ENCODE measurements at regions not wholly inside any gene's neighbourhood (a gene's known extent, or its start where the extent isn't known, plus 50 kb on each side); places are given as distances from the start of the nearest gene placed in this dataset.
"Not testable (repeated sequence)": the region's sequence is repeated elsewhere in the genome, so short reads cannot be mapped to it uniquely, and the experiment has no call there.

DNA sequence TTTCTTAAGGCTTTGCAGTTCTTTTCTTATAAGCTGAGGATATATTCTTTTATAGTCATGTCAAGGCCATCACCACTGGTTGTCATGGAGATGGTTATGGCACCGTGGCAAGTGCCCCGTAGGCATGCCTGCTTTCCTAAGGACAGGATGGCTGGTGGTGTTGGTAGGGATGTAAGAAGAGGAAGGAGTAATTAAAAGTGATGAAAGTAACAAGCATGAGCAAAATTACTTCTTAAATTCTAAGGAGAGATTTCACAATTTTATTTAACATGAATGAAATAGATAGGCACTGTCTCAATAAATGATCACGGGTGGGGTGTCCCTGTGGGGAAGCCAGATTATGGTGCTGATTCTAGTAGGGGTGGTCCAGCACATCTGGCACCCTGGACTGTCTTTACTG, 290.2 kb upstream of the KLF4 start:
- no peak overlapping the region for H3K4me2 ChIP-seq (ENCODE audit: low read length)
- H3K27me3 ChIP-seq (ENCODE audit: insufficient read depth, low read length): no peaks in the 10 kb centered on the region
- Mint-ChIP-seq H3K9me3 (ENCODE audit: unreplicated experiment) (no peaks in the 10 kb centered on the region), H3K4me3 (ENCODE audit: unreplicated experiment) (no peak overlapping the region), H3K27ac (ENCODE audit: unreplicated experiment) (no peak overlapping the region), H3K4me1 (ENCODE audit: low read depth, unreplicated experiment) (peaks cover 7% of the 10 kb centered on the region), H3K27me3 (ENCODE audit: low read depth, unreplicated experiment) (no peaks in the 10 kb centered on the region), H3K36me3 (ENCODE audit: low read depth, unreplicated experiment) (no peaks in the 10 kb centered on the region)
- DNase-seq (ENCODE audit: low read depth) (no peak), FAIRE-seq (no peak)
- no peak overlapping the region for H3K4me3 ChIP-seq (ENCODE audit: insufficient read depth, low read depth, low read length)
- H3K36me3 ChIP-seq (ENCODE audit: insufficient read depth, low read length): no peaks in the 10 kb centered on the region
- no peak for TF ChIP-seq EZH2 (IDR thresholded peaks at IDR 0.05; ENCODE audit: insufficient read depth, low read length)
- TF ChIP-seq, protein P1, sequence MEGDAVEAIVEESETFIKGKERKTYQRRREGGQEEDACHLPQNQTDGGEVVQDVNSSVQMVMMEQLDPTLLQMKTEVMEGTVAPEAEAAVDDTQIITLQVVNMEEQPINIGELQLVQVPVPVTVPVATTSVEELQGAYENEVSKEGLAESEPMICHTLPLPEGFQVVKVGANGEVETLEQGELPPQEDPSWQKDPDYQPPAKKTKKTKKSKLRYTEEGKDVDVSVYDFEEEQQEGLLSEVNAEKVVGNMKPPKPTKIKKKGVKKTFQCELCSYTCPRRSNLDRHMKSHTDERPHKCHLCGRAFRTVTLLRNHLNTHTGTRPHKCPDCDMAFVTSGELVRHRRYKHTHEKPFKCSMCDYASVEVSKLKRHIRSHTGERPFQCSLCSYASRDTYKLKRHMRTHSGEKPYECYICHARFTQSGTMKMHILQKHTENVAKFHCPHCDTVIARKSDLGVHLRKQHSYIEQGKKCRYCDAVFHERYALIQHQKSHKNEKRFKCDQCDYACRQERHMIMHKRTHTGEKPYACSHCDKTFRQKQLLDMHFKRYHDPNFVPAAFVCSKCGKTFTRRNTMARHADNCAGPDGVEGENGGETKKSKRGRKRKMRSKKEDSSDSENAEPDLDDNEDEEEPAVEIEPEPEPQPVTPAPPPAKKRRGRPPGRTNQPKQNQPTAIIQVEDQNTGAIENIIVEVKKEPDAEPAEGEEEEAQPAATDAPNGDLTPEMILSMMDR (IDR thresholded peaks at IDR 0.05; ENCODE audit: insufficient read depth, low read depth, low read length): no peak
- no peaks in the 10 kb centered on the region for H3K4me1 ChIP-seq (ENCODE audit: insufficient read depth, low read length)
- no peaks in the 10 kb centered on the region for H3K9me3 ChIP-seq (ENCODE audit: insufficient read depth, low read depth, low read length)
- H3K79me2 ChIP-seq (ENCODE audit: insufficient read depth, low read length): no peaks in the 10 kb centered on the region
- H2AFZ ChIP-seq (ENCODE audit: low read depth, low read length): no peak overlapping the region
- no peaks in the 10 kb centered on the region for H4K20me1 ChIP-seq (ENCODE audit: insufficient read depth, low read length)
- H3K9ac ChIP-seq (ENCODE audit: low read length): no peak overlapping the region
- H3K27ac ChIP-seq (ENCODE audit: low read depth, low read length): no peak overlapping the region

DNA sequence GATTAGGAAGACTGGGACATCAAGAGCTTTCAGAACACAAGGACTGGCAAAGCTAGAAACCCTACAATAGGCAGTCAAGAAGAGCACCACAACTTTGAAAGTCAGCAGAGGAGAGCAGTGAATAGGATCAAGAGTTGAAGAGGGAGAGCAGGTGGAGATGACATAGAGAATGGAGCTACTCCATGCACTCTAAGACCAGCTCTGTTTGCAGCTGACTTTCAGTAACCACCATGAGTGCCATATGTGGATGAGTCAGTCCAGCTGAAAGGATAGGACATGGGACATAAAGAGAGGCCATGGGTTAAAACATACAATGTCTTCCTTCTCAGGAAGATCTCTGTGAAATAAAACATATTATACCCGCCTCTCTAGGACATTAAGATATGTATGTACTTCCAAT, 289.1 kb upstream of the KLF4 start:
- H2AFZ ChIP-seq (ENCODE audit: low read depth, low read length): no peak overlapping the region
- DNase-seq (ENCODE audit: low read depth) (no peak), FAIRE-seq (no peak)
- H3K36me3 ChIP-seq (ENCODE audit: insufficient read depth, low read length): no peaks in the 10 kb centered on the region
- no peak overlapping the region for H3K4me3 ChIP-seq (ENCODE audit: insufficient read depth, low read depth, low read length)
- no peaks in the 10 kb centered on the region for H3K36me3 Mint-ChIP-seq (ENCODE audit: low read depth, unreplicated experiment)
- no peaks in the 10 kb centered on the region for H3K27me3 Mint-ChIP-seq (ENCODE audit: low read depth, unreplicated experiment)
- H3K4me1 ChIP-seq (ENCODE audit: insufficient read depth, low read length): no peaks in the 10 kb centered on the region
- H4K20me1 ChIP-seq (ENCODE audit: insufficient read depth, low read length): no peaks in the 10 kb centered on the region
- no peaks in the 10 kb centered on the region for H3K79me2 ChIP-seq (ENCODE audit: insufficient read depth, low read length)
- H3K9me3 ChIP-seq (ENCODE audit: insufficient read depth, low read depth, low read length): no peaks in the 10 kb centered on the region
- TF ChIP-seq, protein P1 (IDR thresholded peaks at IDR 0.05; ENCODE audit: insufficient read depth, low read depth, low read length): no peak
- TF ChIP-seq EZH2 (IDR thresholded peaks at IDR 0.05; ENCODE audit: insufficient read depth, low read length): no peak
- H3K27ac ChIP-seq (ENCODE audit: low read depth, low read length): no peak overlapping the region
- H3K4me2 ChIP-seq (ENCODE audit: low read length): no peak overlapping the region
- H3K4me3 Mint-ChIP-seq (ENCODE audit: unreplicated experiment): no peak overlapping the region
- H3K9ac ChIP-seq (ENCODE audit: low read length): no peak overlapping the region
- peaks cover 4% of the 10 kb centered on the region for H3K9me3 Mint-ChIP-seq (ENCODE audit: unreplicated experiment)
- H3K27ac Mint-ChIP-seq (ENCODE audit: unreplicated experiment): no peak overlapping the region
- no peaks in the 10 kb centered on the region for H3K4me1 Mint-ChIP-seq (ENCODE audit: low read depth, unreplicated experiment)
- H3K27me3 ChIP-seq (ENCODE audit: insufficient read depth, low read length): no peaks in the 10 kb centered on the region

DNA sequence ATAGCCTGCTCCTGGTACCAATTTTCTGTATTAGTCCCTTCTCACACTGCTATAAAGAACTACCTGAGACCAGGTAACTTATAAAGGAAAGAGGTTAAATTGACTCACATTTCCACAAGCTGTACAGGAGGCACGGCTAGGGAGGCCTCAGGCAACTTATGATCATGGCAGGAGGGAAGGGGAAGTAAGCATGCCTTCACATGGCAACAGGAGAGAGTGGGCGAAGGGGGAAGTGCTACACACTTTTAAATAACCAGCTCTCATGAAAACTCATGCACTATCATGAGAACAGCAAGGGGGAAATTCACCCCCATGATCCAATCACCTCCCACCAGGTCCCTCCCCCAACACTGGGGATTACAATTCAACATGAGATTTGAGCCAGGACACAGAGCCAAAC, 284.5 kb upstream of the KLF4 start:
- not testable (repeated sequence) for DNase-seq (ENCODE audit: low read depth); H4K20me1 ChIP-seq (ENCODE audit: insufficient read depth, low read length); H3K9ac ChIP-seq (ENCODE audit: low read length); H3K4me3 ChIP-seq (ENCODE audit: insufficient read depth, low read depth, low read length); H2AFZ ChIP-seq (ENCODE audit: low read depth, low read length); H3K4me1 Mint-ChIP-seq (ENCODE audit: low read depth, unreplicated experiment); H3K27ac ChIP-seq (ENCODE audit: low read depth, low read length); H3K36me3 Mint-ChIP-seq (ENCODE audit: low read depth, unreplicated experiment); H3K36me3 ChIP-seq (ENCODE audit: insufficient read depth, low read length); H3K4me1 ChIP-seq (ENCODE audit: insufficient read depth, low read length); FAIRE-seq; H3K9me3 Mint-ChIP-seq (ENCODE audit: unreplicated experiment); H3K4me3 Mint-ChIP-seq (ENCODE audit: unreplicated experiment); H3K4me2 ChIP-seq (ENCODE audit: low read length); H3K9me3 ChIP-seq (ENCODE audit: insufficient read depth, low read depth, low read length); H3K27me3 Mint-ChIP-seq (ENCODE audit: low read depth, unreplicated experiment); H3K27ac Mint-ChIP-seq (ENCODE audit: unreplicated experiment); H3K27me3 ChIP-seq (ENCODE audit: insufficient read depth, low read length); H3K79me2 ChIP-seq (ENCODE audit: insufficient read depth, low read length)

All from astrocyte (in vitro differentiated cells and primary cell).